ENCODE measurements at regions not wholly inside any gene's neighbourhood (a gene's known extent, or its start where the extent isn't known, plus 50 kb on each side); places are given as distances from the start of the nearest gene placed in this dataset.

- H4K12ac ChIP-seq (ENCODE audit: low read depth, low read length), result no peak overlapping the region
- no peak overlapping the region for H2BK12ac ChIP-seq (ENCODE audit: low read length)
- no peaks in the 10 kb centered on the region for H3K4me1 ChIP-seq (ENCODE audit: control insufficient read depth in 1 of 2, insufficient read depth in 2 of 2, low read length in 2 of 2)
- H3K4ac ChIP-seq (ENCODE audit: low read depth, low read length), result no peak overlapping the region
- no peak overlapping the region for H2AK5ac ChIP-seq (ENCODE audit: low read length)
- no peak overlapping the region for H2BK120ac ChIP-seq (ENCODE audit: insufficient read depth, low read length, poor library complexity)
- H3K18ac ChIP-seq (ENCODE audit: low read length), result no peak overlapping the region
- H3K27ac ChIP-seq (ENCODE audit: low read depth, low read length), result no peak overlapping the region
- no peaks in the 10 kb centered on the region for H3K79me1 ChIP-seq (ENCODE audit: low read length)
- no peak overlapping the region for H4K91ac ChIP-seq (ENCODE audit: low read depth, low read length)
- no peak for DNase-seq
- H4K8ac ChIP-seq (ENCODE audit: low read depth, low read length), result no peak overlapping the region
- no peaks in the 10 kb centered on the region for H3K79me2 ChIP-seq (ENCODE audit: control insufficient read depth, insufficient read depth, low read length, poor library complexity)
- H3K9ac ChIP-seq (ENCODE audit: low read length), result no peak overlapping the region
- no peak overlapping the region for H2BK5ac ChIP-seq (ENCODE audit: low read depth, low read length, poor library complexity)
- H3K9me3 ChIP-seq (ENCODE audit: insufficient read depth, low read depth, low read length), result peaks cover 3% of the 10 kb centered on the region
- no peak overlapping the region for H3K23ac ChIP-seq (ENCODE audit: low read length)
- no peak overlapping the region for H3K4me2 ChIP-seq (ENCODE audit: low read length)
- H3K14ac ChIP-seq (ENCODE audit: low read length), result no peak overlapping the region
- WGBS (ENCODE audit: extremely low coverage, insufficient coverage, insufficient read length), result no CpG with 5 or more reads among the region's 8 CpGs
- H3K4me3 ChIP-seq (ENCODE audit: low read depth, low read length), result no peak overlapping the region
- H3K27me3 ChIP-seq (ENCODE audit: insufficient read depth, low read length), result no peaks in the 10 kb centered on the region
- no peak overlapping the region for H2AFZ ChIP-seq (ENCODE audit: insufficient read depth, low read length, poor library complexity)
- no peaks in the 10 kb centered on the region for H3K36me3 ChIP-seq (ENCODE audit: control insufficient read depth in 1 of 2, insufficient read depth in 2 of 2, low read length in 2 of 2)
These were observed 267.1 kb downstream of the XXYLT1 start for GRCh38 chr3:195003893-195004289.

- no CpG with 5 or more reads among the region's 9 CpGs for WGBS (ENCODE audit: extremely low coverage, insufficient coverage, insufficient read length)
- no peak overlapping the region for H3K9ac ChIP-seq (ENCODE audit: low read length)
These were observed 266.3 kb downstream of the XXYLT1 start for GRCh38 chr3:195004512-195005250.

GRCh38 chr3:195005251-195005620 lies 265.7 kb downstream of the XXYLT1 start:
- no peak overlapping the region for H3K4ac ChIP-seq (ENCODE audit: low read depth, low read length)
- DNase-seq, result peak; percentile 82 to 88
- no peaks in the 10 kb centered on the region for H3K27me3 ChIP-seq (ENCODE audit: insufficient read depth, low read length)
- no peaks in the 10 kb centered on the region for H3K79me2 ChIP-seq (ENCODE audit: control insufficient read depth, insufficient read depth, low read length, poor library complexity)
- H3K4me1 ChIP-seq (ENCODE audit: control insufficient read depth in 1 of 2, insufficient read depth in 2 of 2, low read length in 2 of 2), result no peaks in the 10 kb centered on the region
- no peak overlapping the region for H2AFZ ChIP-seq (ENCODE audit: insufficient read depth, low read length, poor library complexity)
- H4K12ac ChIP-seq (ENCODE audit: low read depth, low read length), result no peak overlapping the region
- no peaks in the 10 kb centered on the region for H3K36me3 ChIP-seq (ENCODE audit: control insufficient read depth in 1 of 2, insufficient read depth in 2 of 2, low read length in 2 of 2)
- H3K23ac ChIP-seq (ENCODE audit: low read length), result no peak overlapping the region
- no peak overlapping the region for H2BK5ac ChIP-seq (ENCODE audit: low read depth, low read length, poor library complexity)
- no peak overlapping the region for H3K4me2 ChIP-seq (ENCODE audit: low read length)
- no peak overlapping the region for H2BK12ac ChIP-seq (ENCODE audit: low read length)
- no CpG with 5 or more reads among the region's 7 CpGs for WGBS (ENCODE audit: extremely low coverage, insufficient coverage, insufficient read length)
- H3K14ac ChIP-seq (ENCODE audit: low read length), result no peak overlapping the region
- H2AK5ac ChIP-seq (ENCODE audit: low read length), result no peak overlapping the region
- no peak overlapping the region for H2BK120ac ChIP-seq (ENCODE audit: insufficient read depth, low read length, poor library complexity)
- H3K18ac ChIP-seq (ENCODE audit: low read length), result no peak overlapping the region
- H4K8ac ChIP-seq (ENCODE audit: low read depth, low read length), result no peak overlapping the region
- H3K4me3 ChIP-seq (ENCODE audit: low read depth, low read length), result no peak overlapping the region
- H3K9ac ChIP-seq (ENCODE audit: low read length), result no peak overlapping the region
- H3K27ac ChIP-seq (ENCODE audit: low read depth, low read length), result no peak overlapping the region
- peaks cover 4% of the 10 kb centered on the region for H3K9me3 ChIP-seq (ENCODE audit: insufficient read depth, low read depth, low read length)
- H3K79me1 ChIP-seq (ENCODE audit: low read length), result no peaks in the 10 kb centered on the region
- H4K91ac ChIP-seq (ENCODE audit: low read depth, low read length), result no peak overlapping the region

More at GRCh38 chr3:195004512-195005250, 266.3 kb downstream of the XXYLT1 start:
- no peak overlapping the region for H4K91ac ChIP-seq (ENCODE audit: low read depth, low read length)
- no peak overlapping the region for H4K8ac ChIP-seq (ENCODE audit: low read depth, low read length)
- H2BK120ac ChIP-seq (ENCODE audit: insufficient read depth, low read length, poor library complexity), result no peak overlapping the region
- no peaks in the 10 kb centered on the region for H3K79me1 ChIP-seq (ENCODE audit: low read length)
- no peaks in the 10 kb centered on the region for H3K79me2 ChIP-seq (ENCODE audit: control insufficient read depth, insufficient read depth, low read length, poor library complexity)
- H3K4me3 ChIP-seq (ENCODE audit: low read depth, low read length), result no peak overlapping the region
- no peak for DNase-seq
- no peak overlapping the region for H3K23ac ChIP-seq (ENCODE audit: low read length)
- no peaks in the 10 kb centered on the region for H3K27me3 ChIP-seq (ENCODE audit: insufficient read depth, low read length)
- no peaks in the 10 kb centered on the region for H3K4me1 ChIP-seq (ENCODE audit: control insufficient read depth in 1 of 2, insufficient read depth in 2 of 2, low read length in 2 of 2)
- H4K12ac ChIP-seq (ENCODE audit: low read depth, low read length), result no peak overlapping the region
- no peak overlapping the region for H3K4me2 ChIP-seq (ENCODE audit: low read length)
- peaks cover 4% of the 10 kb centered on the region for H3K9me3 ChIP-seq (ENCODE audit: insufficient read depth, low read depth, low read length)
- no peak overlapping the region for H2BK12ac ChIP-seq (ENCODE audit: low read length)
- no peaks in the 10 kb centered on the region for H3K36me3 ChIP-seq (ENCODE audit: control insufficient read depth in 1 of 2, insufficient read depth in 2 of 2, low read length in 2 of 2)
- H2AK5ac ChIP-seq (ENCODE audit: low read length), result no peak overlapping the region
- no peak overlapping the region for H3K18ac ChIP-seq (ENCODE audit: low read length)
- no peak overlapping the region for H2AFZ ChIP-seq (ENCODE audit: insufficient read depth, low read length, poor library complexity)
- no peak overlapping the region for H2BK5ac ChIP-seq (ENCODE audit: low read depth, low read length, poor library complexity)
- no peak overlapping the region for H3K27ac ChIP-seq (ENCODE audit: low read depth, low read length)
- H3K4ac ChIP-seq (ENCODE audit: low read depth, low read length), result no peak overlapping the region
- no peak overlapping the region for H3K14ac ChIP-seq (ENCODE audit: low read length)

DNA sequence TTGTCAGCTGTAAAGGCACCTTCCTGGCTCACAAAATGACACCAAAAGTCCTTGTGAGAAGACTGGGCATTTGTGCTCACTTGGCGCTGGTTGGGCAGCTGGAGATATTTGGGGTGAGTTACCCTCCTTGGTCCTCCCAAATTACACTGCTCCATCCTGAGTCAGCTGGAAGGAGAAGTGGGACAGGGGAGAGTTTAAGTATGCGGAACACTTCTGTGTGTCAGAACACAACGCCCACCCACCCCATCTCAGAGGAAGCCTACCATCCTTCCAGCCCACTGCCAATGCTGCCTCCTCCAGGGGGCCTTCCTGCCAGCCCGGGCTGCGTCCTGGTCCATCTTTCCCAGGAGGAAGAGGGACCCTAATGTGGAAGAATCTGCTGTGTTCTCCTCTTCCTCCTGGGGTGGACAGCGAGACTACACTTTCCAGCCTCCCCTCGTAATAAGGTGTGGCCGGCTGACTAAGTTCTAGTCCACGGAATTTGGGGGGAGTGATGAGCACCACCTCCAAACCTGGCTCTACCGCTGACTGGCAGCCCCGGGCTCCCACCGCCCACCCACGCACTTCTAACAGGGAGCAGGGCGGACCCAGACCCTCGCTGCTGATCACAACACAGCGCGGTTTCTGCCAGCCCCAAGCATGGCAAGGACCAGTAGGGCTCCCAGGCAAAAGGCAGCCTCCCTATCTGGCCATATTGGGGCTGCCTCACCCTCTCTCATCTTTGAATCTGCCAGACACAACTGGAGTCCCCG lies 265.0 kb downstream of the XXYLT1 start:
- no peak overlapping the region for H4K91ac ChIP-seq (ENCODE audit: low read depth, low read length)
- H3K9me3 ChIP-seq (ENCODE audit: insufficient read depth, low read depth, low read length), result peaks cover 5% of the 10 kb centered on the region
- H3K4me3 ChIP-seq (ENCODE audit: low read depth, low read length), result no peak overlapping the region
- no peak overlapping the region for H2BK12ac ChIP-seq (ENCODE audit: low read length)
- no peaks in the 10 kb centered on the region for H3K36me3 ChIP-seq (ENCODE audit: control insufficient read depth in 1 of 2, insufficient read depth in 2 of 2, low read length in 2 of 2)
- no peak overlapping the region for H3K9ac ChIP-seq (ENCODE audit: low read length)
- no peak overlapping the region for H3K4me2 ChIP-seq (ENCODE audit: low read length)
- H3K27me3 ChIP-seq (ENCODE audit: insufficient read depth, low read length), result no peaks in the 10 kb centered on the region
- H4K8ac ChIP-seq (ENCODE audit: low read depth, low read length), result no peak overlapping the region
- H2BK120ac ChIP-seq (ENCODE audit: insufficient read depth, low read length, poor library complexity), result no peak overlapping the region
- H3K23ac ChIP-seq (ENCODE audit: low read length), result no peak overlapping the region
- no peak for DNase-seq
- no peak overlapping the region for H3K18ac ChIP-seq (ENCODE audit: low read length)
- H3K27ac ChIP-seq (ENCODE audit: low read depth, low read length), result no peak overlapping the region
- no peak overlapping the region for H2AFZ ChIP-seq (ENCODE audit: insufficient read depth, low read length, poor library complexity)
- no peak overlapping the region for H4K12ac ChIP-seq (ENCODE audit: low read depth, low read length)
- H2AK5ac ChIP-seq (ENCODE audit: low read length), result no peak overlapping the region
- H3K79me1 ChIP-seq (ENCODE audit: low read length), result no peaks in the 10 kb centered on the region
- no peaks in the 10 kb centered on the region for H3K79me2 ChIP-seq (ENCODE audit: control insufficient read depth, insufficient read depth, low read length, poor library complexity)
- WGBS (ENCODE audit: extremely low coverage, insufficient coverage, insufficient read length), result no CpG with 5 or more reads among the region's 18 CpGs
- no peaks in the 10 kb centered on the region for H3K4me1 ChIP-seq (ENCODE audit: control insufficient read depth in 1 of 2, insufficient read depth in 2 of 2, low read length in 2 of 2)
- no peak overlapping the region for H3K14ac ChIP-seq (ENCODE audit: low read length)
- H3K4ac ChIP-seq (ENCODE audit: low read depth, low read length), result no peak overlapping the region
- H2BK5ac ChIP-seq (ENCODE audit: low read depth, low read length, poor library complexity), result no peak overlapping the region
